ENCODE measurements at regions not wholly inside any gene's neighbourhood (a gene's known extent, or its start where the extent isn't known, plus 50 kb on each side); places are given as distances from the start of the nearest gene placed in this dataset.

GRCh38 chr17:33401249-33401648, 108.2 kb upstream of the ASIC2 start:
- no peak for TF ChIP-seq POLR2A (IDR thresholded peaks at IDR 0.05)
- TF ChIP-seq, protein P1, sequence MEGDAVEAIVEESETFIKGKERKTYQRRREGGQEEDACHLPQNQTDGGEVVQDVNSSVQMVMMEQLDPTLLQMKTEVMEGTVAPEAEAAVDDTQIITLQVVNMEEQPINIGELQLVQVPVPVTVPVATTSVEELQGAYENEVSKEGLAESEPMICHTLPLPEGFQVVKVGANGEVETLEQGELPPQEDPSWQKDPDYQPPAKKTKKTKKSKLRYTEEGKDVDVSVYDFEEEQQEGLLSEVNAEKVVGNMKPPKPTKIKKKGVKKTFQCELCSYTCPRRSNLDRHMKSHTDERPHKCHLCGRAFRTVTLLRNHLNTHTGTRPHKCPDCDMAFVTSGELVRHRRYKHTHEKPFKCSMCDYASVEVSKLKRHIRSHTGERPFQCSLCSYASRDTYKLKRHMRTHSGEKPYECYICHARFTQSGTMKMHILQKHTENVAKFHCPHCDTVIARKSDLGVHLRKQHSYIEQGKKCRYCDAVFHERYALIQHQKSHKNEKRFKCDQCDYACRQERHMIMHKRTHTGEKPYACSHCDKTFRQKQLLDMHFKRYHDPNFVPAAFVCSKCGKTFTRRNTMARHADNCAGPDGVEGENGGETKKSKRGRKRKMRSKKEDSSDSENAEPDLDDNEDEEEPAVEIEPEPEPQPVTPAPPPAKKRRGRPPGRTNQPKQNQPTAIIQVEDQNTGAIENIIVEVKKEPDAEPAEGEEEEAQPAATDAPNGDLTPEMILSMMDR (IDR thresholded peaks at IDR 0.05) = no peak
- intact Hi-C loops (cut with DNase I) = no loop called here
- no peak for DNase-seq
- Histone ChIP-seq H3K27me3 (no peaks in the 10 kb centered on the region), H3K27ac (no peak overlapping the region), H3K36me3 (no peaks in the 10 kb centered on the region), H3K9me3 (no peaks in the 10 kb centered on the region), H3K4me3 (no peak overlapping the region), H3K4me1 (no peaks in the 10 kb centered on the region)
- WGBS, 2 donors = 64 to 77% methylated on average over 2 of the region's 2 CpGs

DNA sequence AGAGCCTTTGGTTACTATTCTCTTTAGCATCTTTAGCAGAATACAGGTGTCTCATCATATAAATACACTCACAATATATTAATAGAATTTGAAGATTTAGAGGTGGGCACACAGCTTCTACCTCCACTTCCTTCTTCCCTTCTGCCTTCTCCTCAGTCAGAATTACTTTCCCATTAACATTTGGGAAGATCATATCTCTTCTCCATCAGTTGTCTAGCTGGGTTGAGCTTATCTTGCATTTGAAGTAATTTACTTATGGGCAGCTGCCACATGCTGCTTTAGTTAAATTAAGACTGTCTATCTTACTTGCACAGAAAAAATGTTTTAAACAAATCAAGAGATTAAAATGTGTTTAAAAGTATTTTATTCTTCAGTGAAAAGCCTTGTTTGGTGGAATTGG, 110.1 kb upstream of the ASIC2 start:
- Histone ChIP-seq H3K4me3 (no peak overlapping the region), H3K27me3 (no peaks in the 10 kb centered on the region), H3K27ac (no peak overlapping the region), H3K4me1 (no peaks in the 10 kb centered on the region), H3K36me3 (no peaks in the 10 kb centered on the region), H3K9me3 (no peaks in the 10 kb centered on the region)
- TF ChIP-seq, protein P1 (IDR thresholded peaks at IDR 0.05) = no peak
- TF ChIP-seq POLR2A (IDR thresholded peaks at IDR 0.05) = no peak
- intact Hi-C loops (cut with DNase I) = no loop called here
- DNase-seq = no peak

GRCh38 chr17:33404070-33404819, 111.2 kb upstream of the ASIC2 start:
- Histone ChIP-seq H3K27me3 (peaks cover 0 to 7% (median 0%) of the 10 kb centered on the region in 4 donors), H3K27ac (no peak overlapping the region), H3K9me3 (no peaks in the 10 kb centered on the region), H3K36me3 (no peaks in the 10 kb centered on the region), H3K4me3 (no peak overlapping the region), H3K4me1 (no peaks in the 10 kb centered on the region)
- TF ChIP-seq POLR2A (IDR thresholded peaks at IDR 0.05) = no peak
- TF ChIP-seq, protein P1 (IDR thresholded peaks at IDR 0.05) = no peak
- intact Hi-C loops (cut with DNase I) = no loop called here
- DNase-seq = no peak
- WGBS, 2 donors = 66 to 72% methylated on average over 4 of the region's 4 CpGs

- Histone ChIP-seq H3K4me3 (no peak overlapping the region), H3K27me3 (peaks cover 0 to 4% (median 0%) of the 10 kb centered on the region in 4 donors), H3K36me3 (no peaks in the 10 kb centered on the region), H3K9me3 (no peaks in the 10 kb centered on the region), H3K27ac (no peak overlapping the region), H3K4me1 (no peaks in the 10 kb centered on the region)
- TF ChIP-seq, protein P1 (IDR thresholded peaks at IDR 0.05) = no peak
- no peak for TF ChIP-seq POLR2A (IDR thresholded peaks at IDR 0.05)
- 18 to 24% methylated on average over 2 of the region's 2 CpGs for WGBS, 2 donors
- no peak for DNase-seq
- intact Hi-C loops (cut with DNase I) = no loop called here
Observed at GRCh38 chr17:33416131-33416530, 123.0 kb upstream of the ASIC2 start.

DNA sequence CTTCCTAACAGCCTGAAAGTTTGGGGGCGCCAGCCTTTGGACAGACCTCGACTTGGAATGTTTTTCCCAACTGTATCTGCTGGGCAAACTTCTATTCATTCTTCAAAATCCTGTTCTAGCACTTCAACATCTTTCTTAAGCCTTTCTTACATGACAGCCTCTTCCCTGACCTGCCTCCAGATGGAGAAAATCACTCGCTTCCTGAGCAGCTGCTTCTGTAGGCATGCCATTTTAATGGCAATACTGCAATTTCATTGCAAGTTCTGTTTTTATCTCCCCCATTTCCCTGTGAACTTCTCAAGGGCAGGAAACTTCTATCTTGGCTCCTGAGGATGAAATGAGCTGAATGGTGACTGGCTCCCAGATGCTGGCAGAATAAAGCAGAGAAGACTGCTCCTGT, 128.8 kb upstream of the ASIC2 start:
- no peak for DNase-seq
- peaks cover 0 to 21% (median 0%) of the 10 kb centered on the region in 4 donors for H3K27me3 ChIP-seq
- intact Hi-C loops (cut with DNase I) = no loop called here
- no peak overlapping the region for H3K4me3 ChIP-seq
- no peaks in the 10 kb centered on the region for H3K9me3 ChIP-seq
- no peaks in the 10 kb centered on the region for H3K4me1 ChIP-seq
- H3K27ac ChIP-seq = no peak overlapping the region
- TF ChIP-seq, protein P1 (IDR thresholded peaks at IDR 0.05) = no peak
- no peak for TF ChIP-seq POLR2A (IDR thresholded peaks at IDR 0.05)
- H3K36me3 ChIP-seq = no peaks in the 10 kb centered on the region
- WGBS, 2 donors = 53 to 80% methylated on average over 3 of the region's 3 CpGs

All from esophagus squamous epithelium (tissue), 5 donors.